Endothelial cell of umbilical vein (primary cell): ENCODE measurements at regions not wholly inside any gene's neighbourhood (a gene's known extent, or its start where the extent isn't known, plus 50 kb on each side); places are given as distances from the start of the nearest gene placed in this dataset.

Experiments used
- BruUV-seq: library from RNA; stranded (reverse); fragments of 400-500 nt; replicated peaks from 2 replicates; lab custom pipeline; 2021; lab: Mats Ljungman, UMichigan
- CTCF ChIA-PET: fragments of 300-600, 350-600 bp; sonication (Branson Sonifier 250); formaldehyde crosslinking; loops from one replicate; lab custom pipeline; 2021; ENCODE audit warnings: antibody characterized with exemption, inconsistent platforms; lab: Charles Lee
- POLR2A ChIA-PET: fragments of 300-600, 350-600 bp; sonication (Branson Sonifier 250); formaldehyde crosslinking; loops from one replicate; lab custom pipeline; 2021; ENCODE audit warnings: antibody characterized with exemption, inconsistent platforms; lab: Charles Lee
- DNase-seq: peaks from one replicate; pipeline ENCODE4 v3.0.0-alpha.2; 2011; ENCODE audit warnings: low read depth, low spot score
- FAIRE-seq: peaks from 2 replicates; lab custom pipeline; 2011; peaks lifted over from hg19 to GRCh38; lab: Jason Lieb, UNC
- H2AFZ ChIP-seq: 2 replicates; pipeline ENCODE4 v1.6.0; 2012; ENCODE audit warnings: low read depth, low read length, control low read depth, inconsistent platforms
- H3K27ac ChIP-seq: 2 replicates; pipeline ENCODE4 v1.5.1; 2011; ENCODE audit warnings: low read depth, mild to moderate bottlenecking, control low read depth, low read length, moderate library complexity; ENCODE audit not compliant: insufficient read depth
- H3K27me3 ChIP-seq, 2 experiments: 2 replicates each; pipeline versions ENCODE4 v1.6.0 to v1.6.1; 2011; ENCODE audit warnings: low read length in 2 of 2, mixed read lengths in 1 of 2; ENCODE audit not compliant: control insufficient read depth in 2 of 2, insufficient read depth in 2 of 2
- H3K36me3 ChIP-seq, 2 experiments: 2 replicates in 1 of 2; 3 replicates in 1 of 2; pipeline ENCODE4 v1.5.1; 2011; ENCODE audit warnings: low read length in 2 of 2, mild to moderate bottlenecking in 1 of 2, moderate library complexity in 1 of 2; ENCODE audit not compliant: control insufficient read depth in 2 of 2, insufficient read depth in 2 of 2; ENCODE audit errors: extremely low read depth in 1 of 2
- H3K4me1 ChIP-seq: 3 replicates; pipeline ENCODE4 v1.5.1; 2011; ENCODE audit warnings: mild to moderate bottlenecking, low read length; ENCODE audit not compliant: control insufficient read depth, insufficient read depth; ENCODE audit errors: extremely low read depth
- H3K4me2 ChIP-seq: 2 replicates; pipeline ENCODE4 v1.6.1; 2011; ENCODE audit warnings: low read length, control low read depth, mixed read lengths; ENCODE audit not compliant: insufficient read depth
- H3K4me3 ChIP-seq, 3 experiments: fragments of 200-600 bp in 1 of 3; sonication (generic), shearing (Covaris generic) in 1 of 3; replicated peaks in 1 of 3; 2 replicates each; pipeline ENCODE4 v1.5.1; 2011 to 2016; ENCODE audit warnings: control low read depth in 3 of 3, low read length in 3 of 3, mild to moderate bottlenecking in 2 of 3, inconsistent platforms in 1 of 3, low read depth in 1 of 3, moderate library complexity in 1 of 3; ENCODE audit not compliant: insufficient read depth in 1 of 3
- H3K79me2 ChIP-seq: 2 replicates; pipeline ENCODE4 v1.6.0; 2012; ENCODE audit warnings: low read length, inconsistent platforms; ENCODE audit not compliant: control insufficient read depth, insufficient read depth
- H3K9ac ChIP-seq: replicated peaks from 2 replicates; pipeline ENCODE3; 2011; ENCODE audit warnings: low read length, control low read depth; ENCODE audit not compliant: insufficient read depth; ENCODE audit errors: extremely low read depth
- H3K9me1 ChIP-seq: replicated peaks from 3 replicates; pipeline ENCODE4 v1.6.0; 2011; ENCODE audit warnings: mild to moderate bottlenecking, low read length; ENCODE audit not compliant: control insufficient read depth, insufficient read depth; ENCODE audit errors: extremely low read depth
- H3K9me3 ChIP-seq: replicated peaks from 2 replicates; pipeline ENCODE4 v1.5.1; 2012; ENCODE audit warnings: low read length, inconsistent platforms; ENCODE audit not compliant: control insufficient read depth, insufficient read depth
- H4K20me1 ChIP-seq: replicated peaks from 2 replicates; pipeline ENCODE3; 2011; ENCODE audit warnings: mild to moderate bottlenecking, low read length; ENCODE audit not compliant: control insufficient read depth, insufficient read depth; ENCODE audit errors: extremely low read depth
- EZH2 ChIP-seq: IDR thresholded peaks from 2 replicates; pipeline ENCODE4 v1.6.1; 2012; ENCODE audit warnings: borderline replicate concordance, low read depth, mild to moderate bottlenecking, moderate library complexity, low read length, inconsistent platforms; ENCODE audit not compliant: severe bottlenecking
- FOS ChIP-seq: IDR thresholded peaks from 2 replicates; pipeline ENCODE4 v1.6.1; 2011; ENCODE audit warnings: mild to moderate bottlenecking, low read length, moderate library complexity, borderline replicate concordance; ENCODE audit not compliant: insufficient read depth
- GATA2 ChIP-seq: IDR thresholded peaks from 2 replicates; pipeline ENCODE4 v1.7.0; 2011; ENCODE audit warnings: low read depth, mild to moderate bottlenecking, moderate library complexity, mixed read lengths, low read length; ENCODE audit not compliant: insufficient read length, insufficient read depth
- JUN ChIP-seq: IDR thresholded peaks from 2 replicates; pipeline ENCODE4 v1.6.1; 2011; ENCODE audit warnings: borderline replicate concordance, low read depth; ENCODE audit not compliant: insufficient read length, insufficient read depth
- MYC ChIP-seq: IDR thresholded peaks from one replicate; pipeline ENCODE4 v1.6.1; 2011; ENCODE audit warnings: mild to moderate bottlenecking, low read depth, low read length
- POLR2A ChIP-seq: IDR thresholded peaks from 2 replicates; pipeline ENCODE4 v1.6.1; 2012; ENCODE audit warnings: low read depth, mild to moderate bottlenecking, control low read depth, low read length
- POLR2AphosphoS5 ChIP-seq: IDR thresholded peaks from 2 replicates; pipeline ENCODE4 v1.6.1; 2012; ENCODE audit warnings: low read depth, mild to moderate bottlenecking, control low read depth, low read length, moderate library complexity; ENCODE audit not compliant: insufficient read depth
- dilution Hi-C: fragments of 300-500 bp; cut with MboI; formaldehyde crosslinking; loops from one replicate; pipeline ENCODE4 v1.15.0; 2019; ENCODE audit warnings: low sequenced_read_pairs; ENCODE audit not compliant: extremely low pct_ligation_motif_present
- intact Hi-C: fragments of 100-400 bp; cut with micrococcal nuclease; formaldehyde crosslinking; loops from one replicate; pipeline ENCODE4 v1.10.0; 2022
- TF ChIP-seq, protein P1 (sequence below), 2 donors: IDR thresholded peaks; 1 replicate in 1 of 2; 2 replicates in 1 of 2; pipeline ENCODE4 v1.5.1; 2011; ENCODE audit warnings: low read length in 2 of 2, mild to moderate bottlenecking in 2 of 2, moderate library complexity in 2 of 2, control low read depth in 1 of 2, inconsistent platforms in 1 of 2, low read depth in 1 of 2; ENCODE audit not compliant: insufficient read depth in 1 of 2; ENCODE audit errors: extremely low read depth in 1 of 2
- TF ChIP-seq, protein P2 (sequence below): IDR thresholded peaks from 2 replicates; pipeline ENCODE4 v1.6.1; 2011; ENCODE audit not compliant: insufficient read depth, insufficient read length

DNA sequence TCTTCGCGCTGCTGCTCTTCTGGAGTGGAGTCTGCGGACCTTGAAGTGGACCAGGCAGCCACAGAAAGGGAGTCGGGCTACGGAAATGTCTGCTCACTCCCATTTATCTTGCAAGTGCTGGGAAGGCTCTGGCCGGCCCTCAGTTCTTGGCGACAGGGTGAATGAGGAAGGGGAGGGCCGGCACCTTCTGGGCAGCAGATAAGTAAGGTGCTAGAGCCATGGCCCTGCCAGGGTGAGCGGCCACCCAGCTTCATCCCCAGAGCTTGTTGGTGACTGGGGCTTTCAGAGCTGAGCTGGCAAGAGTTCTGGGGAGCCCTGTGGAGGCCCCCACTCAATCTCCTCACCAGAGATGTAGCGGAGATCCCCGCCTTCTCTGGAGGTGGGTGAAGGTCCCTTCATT, 103.5 kb downstream of the ASB7 start:
- Histone ChIP-seq H3K4me1 (peaks cover 9% of the 10 kb centered on the region), H3K27ac (no peak overlapping the region), H3K9ac (no peak overlapping the region), H4K20me1 (no peaks in the 10 kb centered on the region), H3K9me1 (no peaks in the 10 kb centered on the region), H3K9me3 (no peaks in the 10 kb centered on the region), H3K79me2 (no peaks in the 10 kb centered on the region), H3K27me3 (no peaks in the 10 kb centered on the region), H3K4me2 (no peak overlapping the region), H3K4me3 (no peak overlapping the region), H3K36me3 (no peaks in the 10 kb centered on the region), H2AFZ (no peak overlapping the region)
- ChIA-PET POLR2A (no interaction called here), CTCF (no interaction called here)
- BruUV-seq, result no TSS peak
- FAIRE-seq (no peak), DNase-seq (no peak)
- TF ChIP-seq GATA2 (no peak), POLR2A (no peak), POLR2AphosphoS5 (no peak)
- dilution Hi-C loops, result no loop called here
- intact Hi-C loops, result no loop called here

DNA sequence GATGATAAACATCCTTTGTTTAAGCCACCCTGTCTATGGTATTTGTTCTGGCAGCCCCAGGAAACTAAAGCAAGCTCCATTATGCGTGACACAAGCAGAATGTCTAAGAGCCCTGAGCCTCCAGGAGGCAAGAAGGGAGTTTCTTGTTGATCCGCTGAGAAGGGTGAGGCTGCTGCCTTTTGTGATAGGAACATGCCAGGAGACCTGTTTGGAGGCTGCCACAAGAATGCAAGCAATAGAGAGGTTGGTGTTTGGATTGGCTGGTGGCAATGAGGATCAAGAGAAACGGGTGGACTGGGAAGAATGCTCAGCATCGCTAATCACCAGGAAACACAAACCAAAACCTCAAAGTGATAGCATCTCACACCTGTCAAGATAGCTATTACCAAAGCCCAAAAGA, 104.8 kb downstream of the ASB7 start:
- POLR2A ChIA-PET, result no interaction called here
- Histone ChIP-seq H3K9me1 (no peaks in the 10 kb centered on the region), H3K9ac (no peak overlapping the region), H2AFZ (no peak overlapping the region), H3K4me3 (no peak overlapping the region), H3K36me3 (no peaks in the 10 kb centered on the region), H3K4me2 (no peak overlapping the region), H3K27ac (no peak overlapping the region), H3K4me1 (peaks cover 9% of the 10 kb centered on the region), H4K20me1 (no peaks in the 10 kb centered on the region), H3K79me2 (no peaks in the 10 kb centered on the region), H3K9me3 (no peaks in the 10 kb centered on the region), H3K27me3 (no peaks in the 10 kb centered on the region)
- TF ChIP-seq, protein P1, sequence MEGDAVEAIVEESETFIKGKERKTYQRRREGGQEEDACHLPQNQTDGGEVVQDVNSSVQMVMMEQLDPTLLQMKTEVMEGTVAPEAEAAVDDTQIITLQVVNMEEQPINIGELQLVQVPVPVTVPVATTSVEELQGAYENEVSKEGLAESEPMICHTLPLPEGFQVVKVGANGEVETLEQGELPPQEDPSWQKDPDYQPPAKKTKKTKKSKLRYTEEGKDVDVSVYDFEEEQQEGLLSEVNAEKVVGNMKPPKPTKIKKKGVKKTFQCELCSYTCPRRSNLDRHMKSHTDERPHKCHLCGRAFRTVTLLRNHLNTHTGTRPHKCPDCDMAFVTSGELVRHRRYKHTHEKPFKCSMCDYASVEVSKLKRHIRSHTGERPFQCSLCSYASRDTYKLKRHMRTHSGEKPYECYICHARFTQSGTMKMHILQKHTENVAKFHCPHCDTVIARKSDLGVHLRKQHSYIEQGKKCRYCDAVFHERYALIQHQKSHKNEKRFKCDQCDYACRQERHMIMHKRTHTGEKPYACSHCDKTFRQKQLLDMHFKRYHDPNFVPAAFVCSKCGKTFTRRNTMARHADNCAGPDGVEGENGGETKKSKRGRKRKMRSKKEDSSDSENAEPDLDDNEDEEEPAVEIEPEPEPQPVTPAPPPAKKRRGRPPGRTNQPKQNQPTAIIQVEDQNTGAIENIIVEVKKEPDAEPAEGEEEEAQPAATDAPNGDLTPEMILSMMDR (IDR thresholded peaks at IDR 0.05; ENCODE audit: extremely low read depth in 1 of 2, insufficient read depth in 1 of 2, low read depth in 1 of 2, low read length in 2 of 2), result no peak
- TF ChIP-seq FOS (no peak), MYC (no peak), POLR2AphosphoS5 (no peak), POLR2A (no peak), GATA2 (no peak), EZH2 (no peak), JUN (no peak)
- TF ChIP-seq, protein P2, sequence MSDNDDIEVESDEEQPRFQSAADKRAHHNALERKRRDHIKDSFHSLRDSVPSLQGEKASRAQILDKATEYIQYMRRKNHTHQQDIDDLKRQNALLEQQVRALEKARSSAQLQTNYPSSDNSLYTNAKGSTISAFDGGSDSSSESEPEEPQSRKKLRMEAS, result no peak
- no peak for DNase-seq
- intact Hi-C loops, result no loop called here
- FAIRE-seq, result no peak
- BruUV-seq, result no TSS peak
- dilution Hi-C loops, result no loop called here
- CTCF ChIA-PET, result no interaction called here
